OCI-LY7 (cell line): ENCODE measurements at regions not wholly inside any gene's neighbourhood (a gene's known extent, or its start where the extent isn't known, plus 50 kb on each side); places are given as distances from the start of the nearest gene placed in this dataset.

ENCODE experiments used
- BruUV-seq: library from RNA; stranded (reverse); fragments of 400-500 nt; replicated peaks from 2 replicates; lab custom pipeline; 2021; lab: Mats Ljungman, UMichigan
- CTCF ChIA-PET: fragments of 300-600 bp; sonication (Branson Sonifier 250); formaldehyde crosslinking; loops from one replicate; lab custom pipeline; 2022; ENCODE audit warnings: antibody characterized with exemption; ENCODE audit not compliant: unreplicated experiment; lab: Charles Lee
- POLR2A ChIA-PET: fragments of 300-600 bp; sonication (Branson Sonifier 250); formaldehyde crosslinking; loops from one replicate; lab custom pipeline; 2022; ENCODE audit warnings: antibody characterized with exemption; lab: Charles Lee
- DNase-seq: peaks from one replicate; pipeline ENCODE4 v3.0.0-alpha.2; 2015; ENCODE audit warnings: low spot score
- H2AFZ ChIP-seq: fragments of 200-600 bp; sonication (generic), shearing (Covaris generic); 2 replicates; pipeline ENCODE4 v1.6.1; 2014; ENCODE audit warnings: mild to moderate bottlenecking, antibody characterized with exemption, low read length, moderate library complexity
- H3K27ac ChIP-seq: fragments of 200-600 bp; sonication (generic); 2 replicates; pipeline ENCODE4 v1.5.1; 2014; ENCODE audit warnings: mixed run types, low read depth, mild to moderate bottlenecking, moderate library complexity, low read length, inconsistent platforms; ENCODE audit not compliant: poor library complexity, severe bottlenecking
- H3K36me3 ChIP-seq: fragments of 200-600 bp; sonication (generic); 2 replicates; pipeline ENCODE4 v1.6.1; 2014; ENCODE audit warnings: mild to moderate bottlenecking, antibody characterized with exemption, low read length, moderate library complexity, mixed read lengths; ENCODE audit not compliant: insufficient read depth
- H3K4me1 ChIP-seq: fragments of 200-600 bp; sonication (generic); 2 replicates; pipeline ENCODE4 v1.5.1; 2014; ENCODE audit warnings: mild to moderate bottlenecking, low read length; ENCODE audit not compliant: insufficient read depth, poor library complexity, severe bottlenecking
- H3K4me2 ChIP-seq: fragments of 200-600 bp; sonication (generic); 2 replicates; pipeline ENCODE4 v1.6.1; 2014; ENCODE audit warnings: mild to moderate bottlenecking, low read length
- H3K4me3 ChIP-seq: fragments of 200-600 bp; sonication (generic); 2 replicates; pipeline ENCODE4 v1.5.1; 2014; ENCODE audit warnings: mild to moderate bottlenecking, low read depth, low read length; ENCODE audit not compliant: poor library complexity, severe bottlenecking
- H3K79me2 ChIP-seq: fragments of 200-600 bp; sonication (generic); 2 replicates; pipeline ENCODE4 v1.6.1; 2016; ENCODE audit warnings: low read depth, mild to moderate bottlenecking, low read length, moderate library complexity, mixed read lengths; ENCODE audit not compliant: insufficient read depth
- H3K9me2 ChIP-seq: fragments of 200-600 bp; sonication (generic); 2 replicates; pipeline ENCODE4 v1.6.1; 2016; ENCODE audit warnings: mild to moderate bottlenecking, low read length, mixed read lengths; ENCODE audit not compliant: insufficient read depth
- H3K9me3 ChIP-seq: fragments of 200-600 bp; sonication (generic); 2 replicates; pipeline ENCODE4 v1.6.1; 2014; ENCODE audit warnings: mild to moderate bottlenecking, mixed run types, low read length, mixed read lengths
- H4K20me1 ChIP-seq: fragments of 200-600 bp; sonication (generic); 2 replicates; pipeline ENCODE4 v1.6.1; 2014; ENCODE audit warnings: mild to moderate bottlenecking, antibody characterized with exemption, low read length, moderate library complexity, mixed read lengths; ENCODE audit not compliant: insufficient read depth
- CTCF ChIP-seq: fragments of 200-600 bp; sonication (generic); conservative IDR thresholded peaks from 2 replicates; pipeline ENCODE4 v1.5.1; 2014; ENCODE audit warnings: mild to moderate bottlenecking, antibody characterized with exemption, low read length, moderate library complexity, mixed read lengths
- EZH2phosphoT487 ChIP-seq: fragments of 200-600 bp; sonication (generic); IDR thresholded peaks from 2 replicates; pipeline ENCODE4 v1.6.1; 2018; ENCODE audit warnings: low read depth, borderline replicate concordance, mild to moderate bottlenecking, mixed run types, antibody characterized with exemption, low read length, moderate library complexity, mixed read lengths
- intact Hi-C: fragments of 100-400 bp; cut with micrococcal nuclease; formaldehyde crosslinking; loops from one replicate; pipeline ENCODE4 v1.10.0; 2022; ENCODE audit not compliant: unreplicated experiment

GRCh38 chr3:90068783-90069182, 961.4 kb downstream of the EPHA3 start:
- no peak for DNase-seq
- intact Hi-C loops = no loop called here
- Histone ChIP-seq H3K79me2 (no peaks in the 10 kb centered on the region), H4K20me1 (no peaks in the 10 kb centered on the region), H2AFZ (no peak overlapping the region), H3K4me1 (no peaks in the 10 kb centered on the region), H3K9me3 (no peaks in the 10 kb centered on the region), H3K9me2 (no peaks in the 10 kb centered on the region), H3K4me3 (no peak overlapping the region), H3K36me3 (no peaks in the 10 kb centered on the region), H3K27ac (no peak overlapping the region), H3K4me2 (no peak overlapping the region)
- BruUV-seq = no TSS peak
- no peak for TF ChIP-seq EZH2phosphoT487
- no peak for TF ChIP-seq CTCF
- POLR2A ChIA-PET = no interaction called here
- CTCF ChIA-PET = no interaction called here

- DNase-seq = no peak
- intact Hi-C loops = no loop called here
- no peak overlapping the region for H3K4me2 ChIP-seq
- no peak overlapping the region for H3K4me3 ChIP-seq
- H3K79me2 ChIP-seq = no peaks in the 10 kb centered on the region
- no peak overlapping the region for H3K27ac ChIP-seq
- no peaks in the 10 kb centered on the region for H3K9me2 ChIP-seq
- ChIA-PET POLR2A (no interaction called here), CTCF (no interaction called here)
- no peaks in the 10 kb centered on the region for H3K36me3 ChIP-seq
- H4K20me1 ChIP-seq = no peaks in the 10 kb centered on the region
- H2AFZ ChIP-seq = no peak overlapping the region
- no TSS peak for BruUV-seq
- no peaks in the 10 kb centered on the region for H3K4me1 ChIP-seq
- TF ChIP-seq CTCF (no peak), EZH2phosphoT487 (no peak)
- no peaks in the 10 kb centered on the region for H3K9me3 ChIP-seq
Observed at GRCh38 chr3:90069748-90070147, 962.3 kb downstream of the EPHA3 start.

- H2AFZ ChIP-seq = no peak overlapping the region
- no TSS peak for BruUV-seq
- H4K20me1 ChIP-seq = no peaks in the 10 kb centered on the region
- intact Hi-C loops = no loop called here
- H3K4me1 ChIP-seq = no peaks in the 10 kb centered on the region
- POLR2A ChIA-PET = no interaction called here
- H3K36me3 ChIP-seq = no peaks in the 10 kb centered on the region
- CTCF ChIA-PET = no interaction called here
- H3K9me2 ChIP-seq = no peaks in the 10 kb centered on the region
- TF ChIP-seq EZH2phosphoT487 (no peak), CTCF (no peak)
- no peaks in the 10 kb centered on the region for H3K9me3 ChIP-seq
- no peak overlapping the region for H3K27ac ChIP-seq
- H3K79me2 ChIP-seq = no peaks in the 10 kb centered on the region
- no peak for DNase-seq
- no peak overlapping the region for H3K4me2 ChIP-seq
- no peak overlapping the region for H3K4me3 ChIP-seq
Observed at GRCh38 chr3:90076136-90076535, 968.7 kb downstream of the EPHA3 start.
